ENCODE measurements at regions not wholly inside any gene's neighbourhood (a gene's known extent, or its start where the extent isn't known, plus 50 kb on each side); places are given as distances from the start of the nearest gene placed in this dataset.

DNA sequence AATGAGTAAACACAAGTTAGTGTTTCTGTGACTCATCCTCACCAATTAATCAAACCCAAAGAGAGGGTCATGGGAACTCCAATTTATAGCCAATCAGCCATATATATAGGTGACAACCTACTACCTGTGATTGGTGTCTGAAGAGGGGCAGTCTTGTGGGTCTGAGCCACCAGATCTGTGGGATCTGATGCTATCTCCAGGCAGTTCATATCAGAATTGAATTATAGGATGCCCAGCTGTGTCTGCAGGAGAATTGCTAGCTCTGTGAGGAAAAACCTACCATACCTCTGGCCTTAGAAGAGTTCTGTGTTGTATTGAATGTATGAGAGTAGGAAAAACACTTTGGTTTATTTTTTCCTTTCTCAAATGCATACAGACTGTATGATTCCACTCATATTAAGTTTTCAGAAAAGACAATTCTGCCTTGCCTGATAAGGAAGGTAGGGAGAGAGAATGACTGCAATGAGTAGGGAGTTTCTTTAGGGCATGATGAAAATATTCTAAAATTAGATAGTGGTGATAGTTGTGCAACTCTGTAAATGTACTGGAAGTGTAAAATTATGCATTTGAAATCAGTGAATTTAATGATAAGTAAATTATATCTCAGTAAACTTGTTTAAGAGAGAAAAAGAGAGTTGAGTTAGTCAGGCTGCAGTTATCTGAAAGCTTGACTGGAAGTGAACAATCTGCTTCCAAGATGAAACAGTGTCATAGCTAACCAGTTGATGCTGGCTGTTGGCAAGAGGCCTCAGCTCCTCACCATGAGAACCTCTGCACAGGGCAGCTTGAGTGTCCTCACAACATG is 274.9 kb downstream of the AUH start:
- TF ChIP-seq CTCF (IDR thresholded peaks at IDR 0.05), result no peak
- TF ChIP-seq POLR2A (IDR thresholded peaks at IDR 0.05), result no peak
